C4-2B (cell line): ENCODE measurements at regions not wholly inside any gene's neighbourhood (a gene's known extent, or its start where the extent isn't known, plus 50 kb on each side); places are given as distances from the start of the nearest gene placed in this dataset.

Source experiments
- ZFX ChIP-seq: fragments of 450-650 bp; IDR thresholded peaks from 2 replicates; pipeline ENCODE4 v1.6.1; 2017
- TF ChIP-seq, protein P1 (sequence below): fragments of 450-650 bp; conservative IDR thresholded peaks from 2 replicates; pipeline ENCODE4 v1.5.1; 2017; ENCODE audit warnings: mild to moderate bottlenecking

DNA sequence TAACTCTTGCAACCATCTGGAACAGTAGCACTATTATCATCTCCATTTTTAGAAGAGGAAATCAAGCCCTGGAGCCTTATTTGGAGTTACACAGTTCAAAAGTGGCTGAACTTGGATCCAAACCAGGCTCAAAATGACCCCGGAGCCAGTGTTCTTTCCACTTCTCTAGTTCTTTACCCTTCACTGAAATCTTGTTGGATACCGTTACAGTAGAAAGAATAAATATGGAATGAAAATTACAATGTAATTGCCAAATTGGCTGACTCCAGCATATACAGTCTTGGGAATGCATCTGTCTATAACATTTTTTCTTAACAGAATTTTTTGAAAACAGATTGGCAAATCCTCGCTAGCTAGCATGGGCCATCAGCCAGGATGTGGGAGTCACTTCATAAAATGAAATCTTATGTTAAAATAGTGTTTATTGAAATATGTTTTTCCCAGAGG is 261.4 kb downstream of the CTH start:
- TF ChIP-seq, protein P1, sequence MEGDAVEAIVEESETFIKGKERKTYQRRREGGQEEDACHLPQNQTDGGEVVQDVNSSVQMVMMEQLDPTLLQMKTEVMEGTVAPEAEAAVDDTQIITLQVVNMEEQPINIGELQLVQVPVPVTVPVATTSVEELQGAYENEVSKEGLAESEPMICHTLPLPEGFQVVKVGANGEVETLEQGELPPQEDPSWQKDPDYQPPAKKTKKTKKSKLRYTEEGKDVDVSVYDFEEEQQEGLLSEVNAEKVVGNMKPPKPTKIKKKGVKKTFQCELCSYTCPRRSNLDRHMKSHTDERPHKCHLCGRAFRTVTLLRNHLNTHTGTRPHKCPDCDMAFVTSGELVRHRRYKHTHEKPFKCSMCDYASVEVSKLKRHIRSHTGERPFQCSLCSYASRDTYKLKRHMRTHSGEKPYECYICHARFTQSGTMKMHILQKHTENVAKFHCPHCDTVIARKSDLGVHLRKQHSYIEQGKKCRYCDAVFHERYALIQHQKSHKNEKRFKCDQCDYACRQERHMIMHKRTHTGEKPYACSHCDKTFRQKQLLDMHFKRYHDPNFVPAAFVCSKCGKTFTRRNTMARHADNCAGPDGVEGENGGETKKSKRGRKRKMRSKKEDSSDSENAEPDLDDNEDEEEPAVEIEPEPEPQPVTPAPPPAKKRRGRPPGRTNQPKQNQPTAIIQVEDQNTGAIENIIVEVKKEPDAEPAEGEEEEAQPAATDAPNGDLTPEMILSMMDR = no peak
- no peak for TF ChIP-seq ZFX
